ENCODE measurements at regions not wholly inside any gene's neighbourhood (a gene's known extent, or its start where the extent isn't known, plus 50 kb on each side); places are given as distances from the start of the nearest gene placed in this dataset.

DNA sequence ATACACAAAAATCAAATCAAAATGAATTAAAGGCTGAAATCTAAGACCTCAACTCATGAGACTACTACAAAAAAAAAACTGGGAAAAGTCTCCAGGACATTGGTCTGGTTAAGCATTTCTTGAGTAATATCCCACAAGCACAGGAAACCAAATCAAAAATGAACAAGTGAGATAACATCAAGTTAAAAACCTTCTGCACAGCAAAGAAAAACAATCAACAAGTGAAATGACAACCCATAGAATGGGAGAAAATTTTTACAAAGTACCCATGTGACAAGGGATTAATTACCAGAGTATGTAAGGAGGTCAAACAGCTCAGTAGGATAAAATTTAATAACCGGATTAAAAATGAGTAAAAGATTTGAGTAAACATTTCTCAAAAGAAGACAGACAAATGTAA, 338.7 kb downstream of the SLC16A7 start:
- TF ChIP-seq, protein P1, sequence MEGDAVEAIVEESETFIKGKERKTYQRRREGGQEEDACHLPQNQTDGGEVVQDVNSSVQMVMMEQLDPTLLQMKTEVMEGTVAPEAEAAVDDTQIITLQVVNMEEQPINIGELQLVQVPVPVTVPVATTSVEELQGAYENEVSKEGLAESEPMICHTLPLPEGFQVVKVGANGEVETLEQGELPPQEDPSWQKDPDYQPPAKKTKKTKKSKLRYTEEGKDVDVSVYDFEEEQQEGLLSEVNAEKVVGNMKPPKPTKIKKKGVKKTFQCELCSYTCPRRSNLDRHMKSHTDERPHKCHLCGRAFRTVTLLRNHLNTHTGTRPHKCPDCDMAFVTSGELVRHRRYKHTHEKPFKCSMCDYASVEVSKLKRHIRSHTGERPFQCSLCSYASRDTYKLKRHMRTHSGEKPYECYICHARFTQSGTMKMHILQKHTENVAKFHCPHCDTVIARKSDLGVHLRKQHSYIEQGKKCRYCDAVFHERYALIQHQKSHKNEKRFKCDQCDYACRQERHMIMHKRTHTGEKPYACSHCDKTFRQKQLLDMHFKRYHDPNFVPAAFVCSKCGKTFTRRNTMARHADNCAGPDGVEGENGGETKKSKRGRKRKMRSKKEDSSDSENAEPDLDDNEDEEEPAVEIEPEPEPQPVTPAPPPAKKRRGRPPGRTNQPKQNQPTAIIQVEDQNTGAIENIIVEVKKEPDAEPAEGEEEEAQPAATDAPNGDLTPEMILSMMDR (IDR thresholded peaks at IDR 0.05; ENCODE audit: unreplicated experiment) = no peak
- CTCF ChIA-PET = no interaction called here
- DNase-seq = no peak
- BruUV-seq (replicated peaks) = no TSS peak
- intact Hi-C loops (cut with micrococcal nuclease; ENCODE audit: unreplicated experiment) = no loop called here
- no peak overlapping the region for H3K4me3 Mint-ChIP-seq (ENCODE audit: low read depth, unreplicated experiment)
- peaks cover 28% of the 10 kb centered on the region for H3K4me1 Mint-ChIP-seq (ENCODE audit: low read depth, unreplicated experiment)
- H3K27me3 Mint-ChIP-seq (ENCODE audit: unreplicated experiment) = no peaks in the 10 kb centered on the region
- H3K9me3 Mint-ChIP-seq (ENCODE audit: low read depth, unreplicated experiment) = peaks cover 7% of the 10 kb centered on the region
- no peak overlapping the region for H3K27ac Mint-ChIP-seq (ENCODE audit: unreplicated experiment)
- H3K36me3 Mint-ChIP-seq (ENCODE audit: insufficient read depth, unreplicated experiment) = no peaks in the 10 kb centered on the region

DNA sequence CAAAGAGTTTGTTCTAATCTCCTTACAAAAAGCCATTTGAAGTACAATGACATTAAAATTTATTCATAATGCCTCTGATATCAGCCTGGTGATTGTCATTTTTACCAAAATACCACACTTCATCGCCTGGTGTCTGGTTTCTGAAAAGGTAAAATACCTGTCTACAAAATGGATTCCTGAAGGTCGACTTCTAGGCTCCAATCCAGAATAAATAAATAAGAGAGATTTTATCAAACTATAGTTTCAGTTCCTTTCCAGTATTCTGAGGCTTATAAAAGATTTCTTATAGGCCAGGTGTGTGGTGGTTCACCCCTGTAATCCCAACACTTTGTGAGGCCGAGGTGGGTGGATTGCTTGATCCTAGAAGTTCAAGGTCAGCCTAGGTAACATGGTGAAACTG, 340.7 kb downstream of the SLC16A7 start:
- DNase-seq = no peak
- H3K36me3 Mint-ChIP-seq (ENCODE audit: insufficient read depth, unreplicated experiment) = peaks cover 5% of the 10 kb centered on the region
- BruUV-seq (replicated peaks) = no TSS peak
- H3K4me3 Mint-ChIP-seq (ENCODE audit: low read depth, unreplicated experiment) = no peak overlapping the region
- H3K9me3 Mint-ChIP-seq (ENCODE audit: low read depth, unreplicated experiment) = peaks cover 2% of the 10 kb centered on the region
- intact Hi-C loops (cut with micrococcal nuclease; ENCODE audit: unreplicated experiment) = no loop called here
- TF ChIP-seq, protein P1 (IDR thresholded peaks at IDR 0.05; ENCODE audit: unreplicated experiment) = no peak
- no peak overlapping the region for H3K27ac Mint-ChIP-seq (ENCODE audit: unreplicated experiment)
- peaks cover 49% of the 10 kb centered on the region for H3K4me1 Mint-ChIP-seq (ENCODE audit: low read depth, unreplicated experiment)
- CTCF ChIA-PET = no interaction called here
- no peaks in the 10 kb centered on the region for H3K27me3 Mint-ChIP-seq (ENCODE audit: unreplicated experiment)

GRCh38 chr12:59937148-59937547, 341.3 kb downstream of the SLC16A7 start:
- DNase-seq = no peak
- Mint-ChIP-seq H3K36me3 (ENCODE audit: insufficient read depth, unreplicated experiment) (peaks cover 5% of the 10 kb centered on the region), H3K27ac (ENCODE audit: unreplicated experiment) (no peak overlapping the region), H3K27me3 (ENCODE audit: unreplicated experiment) (no peaks in the 10 kb centered on the region), H3K4me1 (ENCODE audit: low read depth, unreplicated experiment) (peaks cover 55% of the 10 kb centered on the region), H3K4me3 (ENCODE audit: low read depth, unreplicated experiment) (no peak overlapping the region), H3K9me3 (ENCODE audit: low read depth, unreplicated experiment) (peaks cover 2% of the 10 kb centered on the region)
- CTCF ChIA-PET = no interaction called here
- intact Hi-C loops (cut with micrococcal nuclease; ENCODE audit: unreplicated experiment) = no loop called here
- TF ChIP-seq, protein P1 (IDR thresholded peaks at IDR 0.05; ENCODE audit: unreplicated experiment) = no peak
- BruUV-seq (replicated peaks) = no TSS peak

- H3K27me3 Mint-ChIP-seq (ENCODE audit: unreplicated experiment) = no peaks in the 10 kb centered on the region
These were observed 342.5 kb downstream of the SLC16A7 start for GRCh38 chr12:59938190-59938962.

More at GRCh38 chr12:59938190-59938962, 342.5 kb downstream of the SLC16A7 start:
- no peak for DNase-seq
- no TSS peak for BruUV-seq (replicated peaks)
- H3K27ac Mint-ChIP-seq (ENCODE audit: unreplicated experiment) = no peak overlapping the region
- H3K4me1 Mint-ChIP-seq (ENCODE audit: low read depth, unreplicated experiment) = peaks cover 59% of the 10 kb centered on the region
- CTCF ChIA-PET = no interaction called here
- TF ChIP-seq, protein P1 (IDR thresholded peaks at IDR 0.05; ENCODE audit: unreplicated experiment) = no peak
- H3K36me3 Mint-ChIP-seq (ENCODE audit: insufficient read depth, unreplicated experiment) = peaks cover 5% of the 10 kb centered on the region
- no peak overlapping the region for H3K4me3 Mint-ChIP-seq (ENCODE audit: low read depth, unreplicated experiment)
- peaks cover 2% of the 10 kb centered on the region for H3K9me3 Mint-ChIP-seq (ENCODE audit: low read depth, unreplicated experiment)
- intact Hi-C loops (cut with micrococcal nuclease; ENCODE audit: unreplicated experiment) = no loop called here

Data from Calu3 (cell line).